RPMI8226 (cell line): ENCODE measurements at regions not wholly inside any gene's neighbourhood (a gene's known extent, or its start where the extent isn't known, plus 50 kb on each side); places are given as distances from the start of the nearest gene placed in this dataset.
A peak's percentile ranks its signal among the peaks of the same experiment; 100 is the strongest.

ENCODE experiments used
- DNase-seq: peaks from one replicate; pipeline ENCODE4 v3.0.0-alpha.2; 2015

- DNase-seq: no peak
Measured at GRCh38 chr13:73879346-73880015, 254.7 kb downstream of the KLF12 start.

DNA sequence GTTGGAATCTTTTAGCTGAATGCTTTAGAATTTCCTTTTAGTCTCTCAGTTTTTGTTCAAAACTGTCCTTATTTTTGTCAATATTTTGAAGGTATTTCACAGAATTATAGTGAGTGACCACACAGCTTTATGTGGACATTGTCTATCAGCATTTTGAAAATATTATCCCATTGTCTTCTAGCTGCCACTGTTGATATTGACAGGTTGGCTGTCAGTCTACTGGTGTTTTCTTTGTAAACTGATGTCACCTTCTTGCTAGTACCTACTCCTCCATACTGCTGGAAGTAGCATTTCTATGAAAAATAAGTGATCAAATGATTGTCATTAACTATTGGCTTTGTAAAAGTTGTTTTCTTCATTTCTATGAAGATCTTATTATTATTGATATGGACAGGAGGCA lies 256.8 kb downstream of the KLF12 start:
- no peak for DNase-seq

DNA sequence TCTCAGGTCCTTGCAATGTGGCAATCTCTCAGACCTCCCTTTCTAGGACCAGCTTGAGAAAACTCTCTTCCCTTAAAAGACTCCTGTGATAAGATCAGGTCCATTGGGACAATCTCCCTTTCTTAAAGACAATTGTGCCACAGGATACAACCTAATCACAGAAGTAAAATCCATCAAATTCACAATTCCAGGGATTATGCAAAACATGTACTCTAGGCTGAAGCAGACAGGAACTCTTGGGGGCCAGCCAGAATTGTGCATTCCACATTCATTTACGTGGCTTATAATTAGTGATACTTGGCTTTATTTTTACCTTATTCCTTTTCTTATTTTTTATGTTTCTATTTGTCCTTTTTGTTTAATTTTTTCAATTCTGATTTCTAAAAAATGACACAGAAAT lies 257.9 kb downstream of the KLF12 start:
- DNase-seq: no peak

GRCh38 chr13:73873940-73874830 lies 260.0 kb downstream of the KLF12 start:
- DNase-seq: no peak

- DNase-seq: no peak
Measured at GRCh38 chr13:73872397-73872796, 261.8 kb downstream of the KLF12 start.

DNA sequence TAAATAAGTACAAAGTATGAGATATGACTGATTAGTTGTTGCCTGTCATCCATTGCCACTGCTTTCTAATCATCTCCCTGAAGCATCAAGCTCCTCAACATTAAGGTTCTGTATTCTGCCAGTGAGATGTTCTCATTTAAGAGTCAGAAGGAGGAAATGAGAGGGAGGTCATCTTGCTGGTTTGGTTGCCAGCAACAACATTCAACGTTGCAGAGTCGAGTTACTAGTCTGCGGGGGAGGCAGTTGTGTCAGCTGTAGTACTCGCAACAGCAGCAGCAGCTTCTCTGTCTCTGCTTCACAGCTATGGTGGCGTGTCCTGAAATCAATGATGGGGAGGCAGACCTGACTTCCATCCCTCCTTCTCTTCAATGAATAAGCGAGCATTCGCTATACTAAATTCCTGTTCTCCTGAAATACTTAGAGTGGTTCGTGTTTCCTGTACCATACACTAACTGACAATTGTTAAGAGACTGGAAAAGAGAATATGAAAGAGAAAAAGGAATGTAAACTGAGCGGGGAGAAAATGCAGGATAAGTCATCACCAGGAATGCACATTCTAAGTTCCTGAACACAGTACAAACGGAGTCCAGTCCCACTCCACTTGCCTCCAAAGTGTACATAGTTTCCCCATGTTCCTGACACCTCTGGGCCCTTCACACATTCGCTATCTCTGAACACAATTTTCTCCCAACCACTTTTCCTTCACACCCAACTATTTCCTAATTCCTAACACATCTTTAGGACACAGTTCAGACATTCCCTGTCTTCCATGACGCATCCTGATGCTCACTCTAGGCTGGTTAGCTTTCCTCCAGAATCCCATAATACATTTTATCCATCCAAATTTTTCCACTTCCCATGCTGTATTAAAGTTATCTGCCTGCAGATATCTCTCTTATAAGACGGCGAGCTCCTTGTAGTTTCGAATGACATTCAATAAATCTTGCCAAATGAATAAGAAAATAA lies 263.0 kb downstream of the KLF12 start:
- no peak for DNase-seq

- no peak for DNase-seq
Measured at GRCh38 chr13:73870036-73870741, 264.0 kb downstream of the KLF12 start.

- DNase-seq: no peak
Measured at GRCh38 chr13:73865027-73865426, 269.2 kb downstream of the KLF12 start.

DNA sequence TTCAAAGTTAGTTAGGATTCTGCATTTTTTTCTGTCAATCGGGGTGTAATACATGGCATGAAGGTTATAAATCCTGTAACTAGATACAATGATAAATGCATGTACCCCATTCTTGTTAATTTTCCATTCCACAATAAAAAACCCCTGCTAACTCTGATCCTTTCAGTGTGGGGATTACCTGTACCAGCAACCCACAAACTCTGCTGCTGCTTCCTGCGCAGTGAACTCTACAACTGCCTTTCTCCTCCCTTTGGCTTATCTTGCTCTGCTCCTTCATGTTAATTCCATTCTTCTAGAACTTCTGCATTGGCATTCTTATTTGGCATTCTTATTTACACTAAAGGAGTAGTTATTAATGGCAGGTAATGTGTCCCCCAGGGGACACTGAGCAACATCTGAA lies 273.1 kb downstream of the KLF12 start:
- DNase-seq: no peak

DNA sequence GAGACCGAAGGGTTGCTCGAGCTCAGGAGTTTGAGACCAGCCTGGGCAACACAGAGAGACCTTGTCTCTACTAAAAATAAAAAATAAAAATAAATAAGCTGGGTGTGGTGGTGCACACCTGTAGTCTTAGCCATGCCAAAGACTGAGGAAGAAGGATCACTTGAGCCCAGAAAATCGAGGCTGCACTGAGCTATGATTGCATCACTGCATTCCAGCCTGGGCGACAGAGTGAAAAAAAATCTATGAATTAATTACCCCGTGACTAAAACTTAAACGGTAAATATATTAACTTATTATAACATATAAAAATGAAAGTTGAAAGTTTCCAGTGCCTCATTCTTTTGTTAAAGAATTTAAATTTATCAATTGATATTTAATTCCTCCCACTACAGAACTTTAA lies 273.7 kb downstream of the KLF12 start:
- no peak for DNase-seq

- DNase-seq: no peak
Measured at GRCh38 chr13:73859841-73860240, 274.4 kb downstream of the KLF12 start.

GRCh38 chr13:73857106-73857505 lies 277.1 kb downstream of the KLF12 start:
- no peak for DNase-seq

DNA sequence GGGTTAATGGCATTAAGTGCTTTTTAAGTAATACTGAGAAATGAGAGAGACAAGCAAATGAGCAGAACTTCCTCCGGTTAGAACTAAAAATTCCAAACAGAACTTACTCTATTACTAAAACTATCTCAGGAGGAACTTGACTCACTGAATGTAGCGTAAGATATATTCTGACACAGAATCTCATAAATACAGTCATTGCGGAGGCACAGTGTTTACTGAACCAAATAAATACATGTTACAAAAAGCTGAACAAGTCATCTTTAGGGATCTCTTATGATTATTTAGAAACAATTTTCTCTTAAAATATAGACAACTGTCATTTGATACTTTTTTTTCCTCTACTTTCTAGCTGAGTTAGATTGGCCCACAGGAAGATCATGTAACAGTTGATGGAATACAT lies 283.1 kb downstream of the KLF12 start:
- DNase-seq: no peak

GRCh38 chr13:73850104-73850873 lies 283.9 kb downstream of the KLF12 start:
- DNase-seq: no peak

- peak; percentile 4 for DNase-seq
Measured at GRCh38 chr13:73849292-73849691, 284.9 kb downstream of the KLF12 start.

- no peak for DNase-seq
Measured at GRCh38 chr13:73844986-73845385, 289.2 kb downstream of the KLF12 start.

GRCh38 chr13:73842626-73843025 lies 291.6 kb downstream of the KLF12 start:
- DNase-seq: no peak

- DNase-seq: no peak
Measured at GRCh38 chr13:73842184-73842583, 292.0 kb downstream of the KLF12 start.

GRCh38 chr13:73837147-73837546 lies 297.1 kb downstream of the KLF12 start:
- no peak for DNase-seq

DNA sequence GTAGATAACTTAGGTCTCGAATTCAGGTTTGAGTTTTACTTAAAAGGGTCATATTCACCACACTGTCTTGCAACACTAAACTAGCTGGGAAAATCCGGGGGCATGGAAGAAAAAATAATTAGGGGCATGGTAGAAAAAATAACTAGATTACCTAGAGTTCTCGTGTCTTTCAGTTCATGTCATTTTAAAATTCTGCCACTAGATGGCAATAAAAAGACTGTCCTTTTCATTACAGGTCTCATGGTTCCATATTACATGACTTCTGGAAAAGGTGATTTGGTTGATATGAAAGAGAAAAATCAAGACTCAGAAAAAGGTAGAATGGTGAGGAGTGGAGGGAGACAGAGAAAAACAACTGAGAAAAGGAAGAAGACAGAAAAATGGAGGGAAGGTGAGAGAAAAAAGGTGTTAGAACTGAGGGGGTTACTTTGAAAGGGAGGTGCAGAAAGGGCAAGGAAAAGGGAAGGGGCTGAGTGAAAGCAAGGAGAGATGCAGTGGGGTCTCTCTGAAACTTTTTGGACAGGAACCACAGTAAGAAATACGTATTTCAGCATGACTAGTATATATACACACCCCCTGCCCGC lies 299.0 kb downstream of the KLF12 start:
- DNase-seq: peak; percentile 28

DNA sequence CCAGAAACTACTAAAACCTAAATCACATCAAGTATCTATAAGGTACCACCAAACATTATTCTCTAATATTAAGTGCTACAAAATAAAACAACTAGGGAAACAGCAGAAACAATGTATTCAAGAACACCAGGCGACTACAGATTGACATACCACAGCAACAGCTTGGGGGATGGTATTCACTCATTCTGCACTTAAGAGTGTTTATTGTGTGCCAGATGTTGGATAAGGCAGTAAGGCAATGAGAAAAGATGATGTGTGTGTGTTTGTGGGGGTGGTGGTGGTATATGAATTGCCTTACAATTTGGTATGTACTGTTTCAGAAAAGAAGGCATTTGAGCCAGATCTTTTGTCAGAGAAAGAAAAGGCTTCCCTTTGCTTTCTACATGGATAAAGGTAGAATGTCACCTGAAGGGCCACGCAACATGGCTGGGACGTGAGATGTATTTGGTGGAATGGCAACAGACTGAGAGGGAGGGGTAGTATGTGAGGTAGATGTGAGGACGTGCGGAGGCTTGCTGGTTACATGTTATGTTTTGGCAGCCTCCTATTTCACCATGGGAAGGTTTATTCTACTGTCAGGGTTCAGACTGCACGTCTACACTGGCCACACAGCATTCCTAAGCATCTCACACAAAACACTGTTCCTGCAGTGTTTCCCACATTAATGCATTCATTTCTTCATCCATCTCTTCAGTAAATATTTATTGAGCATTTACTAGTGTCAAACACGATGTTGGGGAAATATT lies 300.7 kb downstream of the KLF12 start:
- no peak for DNase-seq
